D721Med (cell line): ENCODE measurements at regions not wholly inside any gene's neighbourhood (a gene's known extent, or its start where the extent isn't known, plus 50 kb on each side); places are given as distances from the start of the nearest gene placed in this dataset.

Experiments used
- DNase-seq: peaks from one replicate; pipeline ENCODE4 v3.0.0; 2011; ENCODE audit warnings: low spot score; ENCODE audit not compliant: insufficient read length
- FAIRE-seq: peaks from 2 replicates; lab custom pipeline; 2011; peaks lifted over from hg19 to GRCh38; lab: Jason Lieb, UNC
- TF ChIP-seq, protein P1 (sequence below): IDR thresholded peaks from 2 replicates; pipeline ENCODE4 v1.5.1; 2012; ENCODE audit warnings: mild to moderate bottlenecking, control low read depth; ENCODE audit not compliant: insufficient read depth; ENCODE audit errors: missing control alignments

DNA sequence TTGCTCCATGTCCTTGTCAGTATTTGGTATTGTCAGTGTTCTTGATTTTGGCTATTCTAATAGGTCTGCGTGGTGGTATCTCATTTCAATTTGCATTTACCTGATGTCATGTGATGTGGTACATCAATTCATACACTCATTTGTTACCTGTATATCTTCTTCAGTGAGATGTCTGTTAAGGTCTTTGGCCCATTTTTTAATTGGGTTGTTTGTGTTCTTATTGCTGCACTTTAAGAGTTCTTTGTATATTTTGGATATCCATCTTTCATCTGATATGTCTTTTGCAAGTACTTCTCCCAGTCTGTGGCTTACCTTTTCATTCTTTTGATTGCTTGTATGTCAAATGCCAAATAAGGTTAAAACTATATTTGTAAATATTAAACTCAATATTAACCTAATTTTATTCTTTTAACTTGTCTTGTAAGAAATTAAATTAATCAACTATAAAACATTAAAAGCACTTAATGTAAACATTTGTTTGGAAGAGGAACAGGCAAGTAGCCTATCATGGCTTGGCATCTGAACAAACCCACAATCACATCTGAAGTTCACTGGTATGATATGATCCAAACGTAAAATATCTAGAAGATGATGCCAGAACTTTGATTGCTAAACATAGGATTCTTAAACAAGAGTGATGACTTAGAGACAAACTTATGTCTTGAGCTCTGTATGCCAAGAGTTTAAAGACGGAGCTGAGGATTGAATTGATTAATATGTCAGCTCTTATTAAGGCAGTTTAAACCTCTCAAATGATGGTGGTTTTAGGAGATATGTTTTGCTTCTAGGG, 587.3 kb downstream of the ANXA1 start:
- DNase-seq (no peak), FAIRE-seq (no peak)
- TF ChIP-seq, protein P1, sequence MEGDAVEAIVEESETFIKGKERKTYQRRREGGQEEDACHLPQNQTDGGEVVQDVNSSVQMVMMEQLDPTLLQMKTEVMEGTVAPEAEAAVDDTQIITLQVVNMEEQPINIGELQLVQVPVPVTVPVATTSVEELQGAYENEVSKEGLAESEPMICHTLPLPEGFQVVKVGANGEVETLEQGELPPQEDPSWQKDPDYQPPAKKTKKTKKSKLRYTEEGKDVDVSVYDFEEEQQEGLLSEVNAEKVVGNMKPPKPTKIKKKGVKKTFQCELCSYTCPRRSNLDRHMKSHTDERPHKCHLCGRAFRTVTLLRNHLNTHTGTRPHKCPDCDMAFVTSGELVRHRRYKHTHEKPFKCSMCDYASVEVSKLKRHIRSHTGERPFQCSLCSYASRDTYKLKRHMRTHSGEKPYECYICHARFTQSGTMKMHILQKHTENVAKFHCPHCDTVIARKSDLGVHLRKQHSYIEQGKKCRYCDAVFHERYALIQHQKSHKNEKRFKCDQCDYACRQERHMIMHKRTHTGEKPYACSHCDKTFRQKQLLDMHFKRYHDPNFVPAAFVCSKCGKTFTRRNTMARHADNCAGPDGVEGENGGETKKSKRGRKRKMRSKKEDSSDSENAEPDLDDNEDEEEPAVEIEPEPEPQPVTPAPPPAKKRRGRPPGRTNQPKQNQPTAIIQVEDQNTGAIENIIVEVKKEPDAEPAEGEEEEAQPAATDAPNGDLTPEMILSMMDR: no peak

DNA sequence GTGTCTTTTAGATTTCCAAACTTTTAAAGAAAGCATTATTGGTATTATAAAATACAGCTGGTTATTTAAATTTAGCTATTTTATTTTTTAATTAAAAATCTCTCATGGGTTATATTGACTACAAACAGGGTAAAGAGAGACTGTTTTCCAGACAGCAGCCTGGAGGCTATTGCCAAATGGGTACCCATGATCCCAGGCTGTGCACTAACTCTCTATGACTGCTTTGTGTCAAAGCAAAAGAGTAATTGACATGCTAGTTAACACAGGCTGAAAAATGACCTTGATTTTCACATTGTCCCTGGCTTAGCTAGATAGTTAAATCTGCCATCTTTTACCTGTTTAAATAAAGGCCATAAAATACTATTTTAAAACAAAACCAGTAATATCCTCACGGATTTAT, 589.7 kb downstream of the ANXA1 start:
- DNase-seq (no peak), FAIRE-seq (no peak)
- TF ChIP-seq, protein P1: no peak

DNA sequence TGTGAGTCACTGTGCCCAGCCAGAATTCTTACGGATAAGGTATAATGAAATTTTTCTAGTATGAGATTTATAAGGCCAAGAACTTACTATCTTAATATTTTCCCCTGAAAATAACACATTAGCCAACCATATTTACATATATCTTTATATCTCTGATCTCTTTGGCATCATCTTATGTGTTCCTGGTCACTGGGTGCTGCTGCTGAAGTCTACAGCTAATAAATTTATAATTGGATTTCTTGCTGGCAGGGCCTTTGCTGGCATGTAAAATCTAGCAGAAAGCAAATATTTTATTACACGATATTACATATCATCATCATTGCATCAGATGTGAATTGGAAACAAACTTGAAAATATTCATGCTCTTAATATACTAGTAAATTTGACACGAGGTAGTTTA, 590.7 kb downstream of the ANXA1 start:
- no peak for FAIRE-seq
- no peak for DNase-seq
- TF ChIP-seq, protein P1: no peak

DNA sequence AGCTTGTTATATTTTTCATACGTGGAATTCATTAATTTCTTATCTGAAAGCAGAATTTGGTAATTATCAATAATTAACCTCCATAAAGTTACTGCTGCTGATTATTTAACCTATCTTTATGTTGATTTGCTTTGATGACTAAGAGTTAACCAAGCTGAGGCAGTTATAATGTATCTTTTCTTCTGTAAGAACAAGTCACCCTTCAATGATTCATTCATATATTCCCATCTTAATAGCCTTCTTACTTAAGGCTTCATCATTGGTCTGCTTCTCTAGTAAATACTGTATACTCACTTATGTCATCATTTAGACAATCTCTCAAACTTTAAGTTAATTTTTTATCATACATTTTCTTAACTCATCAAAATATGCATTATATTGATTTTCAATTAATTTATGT, 592.2 kb downstream of the ANXA1 start:
- TF ChIP-seq, protein P1: no peak
- no peak for FAIRE-seq
- no peak for DNase-seq

DNA sequence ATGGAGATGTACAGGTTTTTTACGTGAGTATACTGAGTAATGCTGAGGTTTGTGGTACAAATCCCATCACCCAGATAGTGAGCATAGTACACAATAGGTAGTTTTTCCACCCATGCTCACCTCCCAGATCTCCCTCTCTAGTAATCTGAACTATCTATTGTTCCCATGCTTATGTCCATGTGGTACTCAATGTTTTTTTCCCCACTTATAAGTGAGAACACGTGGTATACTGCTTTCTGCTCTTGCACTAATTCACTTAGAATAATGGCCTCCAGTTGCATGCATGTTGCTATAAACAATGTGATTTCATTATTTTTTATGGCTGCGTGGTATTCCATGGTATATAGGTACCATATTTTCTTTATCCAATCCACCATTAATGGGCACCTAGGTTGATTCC, 593.9 kb downstream of the ANXA1 start:
- FAIRE-seq (no peak), DNase-seq (no peak)
- TF ChIP-seq, protein P1: no peak

DNA sequence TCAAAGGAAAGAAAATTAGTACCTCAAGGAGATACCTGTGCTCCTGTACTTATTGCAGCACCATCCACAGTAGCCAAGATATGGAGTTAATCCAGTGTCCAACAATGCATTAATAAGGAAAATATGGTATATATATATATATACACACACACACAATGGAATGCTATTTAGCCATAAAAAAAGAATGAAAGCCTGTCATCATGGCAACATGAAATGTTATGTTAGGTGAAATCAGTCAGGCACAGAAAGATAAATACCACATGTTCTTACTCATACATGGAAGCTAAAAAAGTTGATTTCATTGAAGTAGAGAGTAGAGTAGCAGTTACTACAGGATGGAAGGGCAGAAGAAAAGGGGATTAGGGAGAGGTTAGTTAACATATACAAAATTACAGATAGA, 601.5 kb downstream of the ANXA1 start:
- TF ChIP-seq, protein P1: no peak
- no peak for DNase-seq
- no peak for FAIRE-seq

DNA sequence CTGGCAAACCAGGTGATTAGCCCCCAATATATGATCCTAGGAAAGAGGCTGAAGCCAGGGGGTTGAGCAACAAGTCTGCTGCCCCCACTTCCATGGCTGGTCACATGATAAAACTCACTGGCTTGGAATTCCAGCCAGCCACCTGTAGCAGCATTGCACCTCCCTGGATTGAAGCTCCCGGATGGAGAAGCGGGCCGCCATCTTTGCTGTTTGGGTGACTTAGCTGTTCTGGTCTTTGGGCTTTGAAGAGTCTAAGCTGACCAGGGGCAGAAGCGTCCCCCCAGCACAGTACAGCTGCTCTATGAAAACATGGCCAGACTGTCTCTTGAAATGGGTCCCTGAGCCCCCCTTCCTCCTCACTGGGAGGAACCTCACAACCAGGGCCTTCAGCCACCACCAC, 610.2 kb downstream of the ANXA1 start:
- no peak for DNase-seq
- TF ChIP-seq, protein P1: no peak

More for the DNA sequence above, 610.2 kb downstream of the ANXA1 start:
- no peak for FAIRE-seq
